Left ventricle myocardium inferior (tissue), 1 donor: ENCODE measurements at regions not wholly inside any gene's neighbourhood (a gene's known extent, or its start where the extent isn't known, plus 50 kb on each side); places are given as distances from the start of the nearest gene placed in this dataset.

Experiments
- DNase-seq: peaks from one replicate; pipeline ENCODE4 v3.0.0-alpha.2; 2020
- H3K27ac ChIP-seq: fragments of 200-600 bp; replicated peaks from 2 replicates; pipeline ENCODE4 v1.8.0; 2021
- H3K27me3 ChIP-seq: fragments of 200-600 bp; 2 replicates; pipeline ENCODE4 v1.8.0; 2021; ENCODE audit warnings: low read depth
- H3K36me3 ChIP-seq: fragments of 200-600 bp; 2 replicates; pipeline ENCODE4 v1.8.0; 2021
- H3K4me1 ChIP-seq: fragments of 200-600 bp; 2 replicates; pipeline ENCODE4 v1.8.0; 2021
- H3K4me3 ChIP-seq: fragments of 200-600 bp; 2 replicates; pipeline ENCODE4 v1.8.0; 2021; ENCODE audit warnings: mild to moderate bottlenecking, moderate library complexity
- H3K9me3 ChIP-seq: fragments of 200-600 bp; replicated peaks from 2 replicates; pipeline ENCODE4 v1.8.0; 2021
- CTCF ChIP-seq: fragments of 200-600 bp; IDR thresholded peaks from 2 replicates; pipeline ENCODE4 v1.8.0; 2021; ENCODE audit warnings: antibody characterized with exemption, mild to moderate bottlenecking, borderline replicate concordance
- intact Hi-C: fragments of 100-400 bp; cut with micrococcal nuclease; formaldehyde crosslinking; loops from one replicate; pipeline ENCODE4 v1.11.0; 2022
- donor health status: DM: no; HTN: yes; CAD: no; lungs with severe emphysema.

- no peak for TF ChIP-seq CTCF
- no peak for DNase-seq
- Histone ChIP-seq H3K9me3 (no peaks in the 10 kb centered on the region), H3K4me1 (no peaks in the 10 kb centered on the region), H3K4me3 (no peak overlapping the region), H3K27ac (no peak overlapping the region), H3K27me3 (peaks cover 85% of the 10 kb centered on the region), H3K36me3 (no peaks in the 10 kb centered on the region)
- intact Hi-C loops, result no loop called here
Observed at GRCh38 chr14:97297100-97297499, 499.9 kb downstream of the VRK1 start.

GRCh38 chr14:97298331-97298730 lies 501.1 kb downstream of the VRK1 start:
- intact Hi-C loops, result no loop called here
- no peaks in the 10 kb centered on the region for H3K36me3 ChIP-seq
- DNase-seq, result no peak
- TF ChIP-seq CTCF, result no peak
- no peak overlapping the region for H3K4me3 ChIP-seq
- peaks cover 78% of the 10 kb centered on the region for H3K27me3 ChIP-seq
- no peaks in the 10 kb centered on the region for H3K9me3 ChIP-seq
- no peaks in the 10 kb centered on the region for H3K4me1 ChIP-seq
- no peak overlapping the region for H3K27ac ChIP-seq

GRCh38 chr14:97298736-97299135 lies 501.6 kb downstream of the VRK1 start:
- no peak overlapping the region for H3K27ac ChIP-seq
- H3K9me3 ChIP-seq, result no peaks in the 10 kb centered on the region
- H3K36me3 ChIP-seq, result no peaks in the 10 kb centered on the region
- peaks cover 77% of the 10 kb centered on the region for H3K27me3 ChIP-seq
- TF ChIP-seq CTCF, result no peak
- H3K4me1 ChIP-seq, result no peaks in the 10 kb centered on the region
- intact Hi-C loops, result no loop called here
- no peak for DNase-seq
- H3K4me3 ChIP-seq, result no peak overlapping the region

GRCh38 chr14:97299661-97300060 lies 502.5 kb downstream of the VRK1 start:
- no peak overlapping the region for H3K27ac ChIP-seq
- H3K4me3 ChIP-seq, result no peak overlapping the region
- no peak for TF ChIP-seq CTCF
- no peak for DNase-seq
- no peaks in the 10 kb centered on the region for H3K9me3 ChIP-seq
- intact Hi-C loops, result no loop called here
- H3K36me3 ChIP-seq, result no peaks in the 10 kb centered on the region
- H3K27me3 ChIP-seq, result peaks cover 70% of the 10 kb centered on the region
- H3K4me1 ChIP-seq, result no peaks in the 10 kb centered on the region

- Histone ChIP-seq H3K4me1 (no peaks in the 10 kb centered on the region), H3K9me3 (no peaks in the 10 kb centered on the region), H3K27ac (no peak overlapping the region), H3K4me3 (no peak overlapping the region), H3K36me3 (no peaks in the 10 kb centered on the region), H3K27me3 (peaks cover 46% of the 10 kb centered on the region)
- intact Hi-C loops, result no loop called here
- no peak for TF ChIP-seq CTCF
- no peak for DNase-seq
Observed at GRCh38 chr14:97301931-97302559, 504.9 kb downstream of the VRK1 start.
